ENCODE measurements at regions not wholly inside any gene's neighbourhood (a gene's known extent, or its start where the extent isn't known, plus 50 kb on each side); places are given as distances from the start of the nearest gene placed in this dataset.
"Not testable (repeated sequence)": the region's sequence is repeated elsewhere in the genome, so short reads cannot be mapped to it uniquely, and the experiment has no call there.

- WGBS, 3 donors, result 56 to 57% (median 56%) methylated on average over 5 of the region's 5 CpGs
- peak; percentile 2 to 13 for DNase-seq
- H3K4me1 ChIP-seq (ENCODE audit: control insufficient read depth in 3 of 3, insufficient read depth in 2 of 3, low read depth in 1 of 3, low read length in 2 of 3), result no peaks in the 10 kb centered on the region
- FAIRE-seq, result no peak
- H3K27ac ChIP-seq (ENCODE audit: low read depth in 1 of 3, low read length in 2 of 3), result no peak overlapping the region
- no peaks in the 10 kb centered on the region for H3K9me3 ChIP-seq (ENCODE audit: control insufficient read depth in 2 of 2, insufficient read depth in 1 of 2, low read depth in 1 of 2, low read length in 1 of 2)
- no peak overlapping the region for H3K4me3 ChIP-seq (ENCODE audit: low read depth in 1 of 3, low read length in 3 of 3)
- no peaks in the 10 kb centered on the region for H3K27me3 ChIP-seq (ENCODE audit: control insufficient read depth in 3 of 3, insufficient read depth in 3 of 3, low read length in 3 of 3)
- no peaks in the 10 kb centered on the region for H3K36me3 ChIP-seq (ENCODE audit: control insufficient read depth in 3 of 3, insufficient read depth in 2 of 3, low read depth in 1 of 3, low read length in 3 of 3)
These were observed 169.8 kb upstream of the MYRIP start for GRCh38 chr3:39639344-39640236.

GRCh38 chr3:39641274-39641673, 168.1 kb upstream of the MYRIP start:
- no peak for DNase-seq
- WGBS, 3 donors, result 77 to 88% (median 84%) methylated on average over 4 of the region's 4 CpGs
- no peaks in the 10 kb centered on the region for H3K4me1 ChIP-seq (ENCODE audit: control insufficient read depth in 3 of 3, insufficient read depth in 2 of 3, low read depth in 1 of 3, low read length in 2 of 3)
- H3K27ac ChIP-seq (ENCODE audit: low read depth in 1 of 3, low read length in 2 of 3), result no peak overlapping the region
- no peaks in the 10 kb centered on the region for H3K36me3 ChIP-seq (ENCODE audit: control insufficient read depth in 3 of 3, insufficient read depth in 2 of 3, low read depth in 1 of 3, low read length in 3 of 3)
- H3K27me3 ChIP-seq (ENCODE audit: control insufficient read depth in 3 of 3, insufficient read depth in 3 of 3, low read length in 3 of 3), result no peaks in the 10 kb centered on the region
- H3K4me3 ChIP-seq (ENCODE audit: low read depth in 1 of 3, low read length in 3 of 3), result no peak overlapping the region
- no peaks in the 10 kb centered on the region for H3K9me3 ChIP-seq (ENCODE audit: control insufficient read depth in 2 of 2, insufficient read depth in 1 of 2, low read depth in 1 of 2, low read length in 1 of 2)
- FAIRE-seq, result no peak

- H3K27ac ChIP-seq (ENCODE audit: low read depth in 1 of 3, low read length in 2 of 3), result no peak overlapping the region
- no peaks in the 10 kb centered on the region for H3K27me3 ChIP-seq (ENCODE audit: control insufficient read depth in 3 of 3, insufficient read depth in 3 of 3, low read length in 3 of 3)
- 83 to 88% (median 88%) methylated on average over 4 of the region's 4 CpGs for WGBS, 3 donors
- H3K36me3 ChIP-seq (ENCODE audit: control insufficient read depth in 3 of 3, insufficient read depth in 2 of 3, low read depth in 1 of 3, low read length in 3 of 3), result no peaks in the 10 kb centered on the region
- DNase-seq (no peak), FAIRE-seq (no peak)
- H3K4me3 ChIP-seq (ENCODE audit: low read depth in 1 of 3, low read length in 3 of 3), result no peak overlapping the region
- H3K4me1 ChIP-seq (ENCODE audit: control insufficient read depth in 3 of 3, insufficient read depth in 2 of 3, low read depth in 1 of 3, low read length in 2 of 3), result no peaks in the 10 kb centered on the region
- H3K9me3 ChIP-seq (ENCODE audit: control insufficient read depth in 2 of 2, insufficient read depth in 1 of 2, low read depth in 1 of 2, low read length in 1 of 2), result no peaks in the 10 kb centered on the region
These were observed 165.2 kb upstream of the MYRIP start for GRCh38 chr3:39644176-39644575.

GRCh38 chr3:39651256-39651655, 158.2 kb upstream of the MYRIP start:
- 92 to 94% (median 94%) methylated on average over 14 to 19 of the region's 19 CpGs for WGBS, 3 donors
- not testable (repeated sequence) for FAIRE-seq; DNase-seq; H3K4me3 ChIP-seq (ENCODE audit: low read depth in 1 of 3, low read length in 3 of 3); H3K27me3 ChIP-seq (ENCODE audit: control insufficient read depth in 3 of 3, insufficient read depth in 3 of 3, low read length in 3 of 3); H3K9me3 ChIP-seq (ENCODE audit: control insufficient read depth in 2 of 2, insufficient read depth in 1 of 2, low read depth in 1 of 2, low read length in 1 of 2); H3K36me3 ChIP-seq (ENCODE audit: control insufficient read depth in 3 of 3, insufficient read depth in 2 of 3, low read depth in 1 of 3, low read length in 3 of 3); H3K27ac ChIP-seq (ENCODE audit: low read depth in 1 of 3, low read length in 2 of 3); H3K4me1 ChIP-seq (ENCODE audit: control insufficient read depth in 3 of 3, insufficient read depth in 2 of 3, low read depth in 1 of 3, low read length in 2 of 3)

- Histone ChIP-seq H3K27ac (ENCODE audit: low read depth in 1 of 3, low read length in 2 of 3) (no peak overlapping the region), H3K27me3 (ENCODE audit: control insufficient read depth in 3 of 3, insufficient read depth in 3 of 3, low read length in 3 of 3) (no peaks in the 10 kb centered on the region), H3K9me3 (ENCODE audit: control insufficient read depth in 2 of 2, insufficient read depth in 1 of 2, low read depth in 1 of 2, low read length in 1 of 2) (no peaks in the 10 kb centered on the region), H3K36me3 (ENCODE audit: control insufficient read depth in 3 of 3, insufficient read depth in 2 of 3, low read depth in 1 of 3, low read length in 3 of 3) (no peaks in the 10 kb centered on the region), H3K4me1 (ENCODE audit: control insufficient read depth in 3 of 3, insufficient read depth in 2 of 3, low read depth in 1 of 3, low read length in 2 of 3) (no peaks in the 10 kb centered on the region), H3K4me3 (ENCODE audit: low read depth in 1 of 3, low read length in 3 of 3) (no peak overlapping the region)
- FAIRE-seq, result no peak
- no peak for DNase-seq
- 86 to 95% (median 88%) methylated on average over 4 of the region's 4 CpGs for WGBS, 3 donors
These were observed 157.2 kb upstream of the MYRIP start for GRCh38 chr3:39651993-39652739.

GRCh38 chr3:39655718-39656117, 153.7 kb upstream of the MYRIP start:
- H3K27ac ChIP-seq (ENCODE audit: low read depth in 1 of 3, low read length in 2 of 3); FAIRE-seq; DNase-seq; H3K4me1 ChIP-seq (ENCODE audit: control insufficient read depth in 3 of 3, insufficient read depth in 2 of 3, low read depth in 1 of 3, low read length in 2 of 3); H3K9me3 ChIP-seq (ENCODE audit: control insufficient read depth in 2 of 2, insufficient read depth in 1 of 2, low read depth in 1 of 2, low read length in 1 of 2); H3K36me3 ChIP-seq (ENCODE audit: control insufficient read depth in 3 of 3, insufficient read depth in 2 of 3, low read depth in 1 of 3, low read length in 3 of 3); H3K4me3 ChIP-seq (ENCODE audit: low read depth in 1 of 3, low read length in 3 of 3); H3K27me3 ChIP-seq (ENCODE audit: control insufficient read depth in 3 of 3, insufficient read depth in 3 of 3, low read length in 3 of 3): not testable (repeated sequence)
- WGBS, 3 donors, result 82 to 93% (median 92%) methylated on average over 18 to 26 of the region's 26 CpGs

- Histone ChIP-seq H3K4me1 (ENCODE audit: control insufficient read depth in 3 of 3, insufficient read depth in 2 of 3, low read depth in 1 of 3, low read length in 2 of 3) (no peaks in the 10 kb centered on the region), H3K27ac (ENCODE audit: low read depth in 1 of 3, low read length in 2 of 3) (no peak overlapping the region), H3K27me3 (ENCODE audit: control insufficient read depth in 3 of 3, insufficient read depth in 3 of 3, low read length in 3 of 3) (no peaks in the 10 kb centered on the region), H3K9me3 (ENCODE audit: control insufficient read depth in 2 of 2, insufficient read depth in 1 of 2, low read depth in 1 of 2, low read length in 1 of 2) (no peaks in the 10 kb centered on the region), H3K36me3 (ENCODE audit: control insufficient read depth in 3 of 3, insufficient read depth in 2 of 3, low read depth in 1 of 3, low read length in 3 of 3) (no peaks in the 10 kb centered on the region), H3K4me3 (ENCODE audit: low read depth in 1 of 3, low read length in 3 of 3) (no peak overlapping the region)
- DNase-seq (no peak), FAIRE-seq (no peak)
These were observed 152.3 kb upstream of the MYRIP start for GRCh38 chr3:39657075-39657474.

GRCh38 chr3:39657775-39658174, 151.6 kb upstream of the MYRIP start:
- FAIRE-seq (no peak), DNase-seq (no peak)
- no peaks in the 10 kb centered on the region for H3K27me3 ChIP-seq (ENCODE audit: control insufficient read depth in 3 of 3, insufficient read depth in 3 of 3, low read length in 3 of 3)
- H3K9me3 ChIP-seq (ENCODE audit: control insufficient read depth in 2 of 2, insufficient read depth in 1 of 2, low read depth in 1 of 2, low read length in 1 of 2), result no peaks in the 10 kb centered on the region
- 79 to 91% (median 84%) methylated on average over 1 of the region's 1 CpG for WGBS, 3 donors
- H3K27ac ChIP-seq (ENCODE audit: low read depth in 1 of 3, low read length in 2 of 3), result no peak overlapping the region
- H3K4me3 ChIP-seq (ENCODE audit: low read depth in 1 of 3, low read length in 3 of 3), result no peak overlapping the region
- no peaks in the 10 kb centered on the region for H3K36me3 ChIP-seq (ENCODE audit: control insufficient read depth in 3 of 3, insufficient read depth in 2 of 3, low read depth in 1 of 3, low read length in 3 of 3)
- no peaks in the 10 kb centered on the region for H3K4me1 ChIP-seq (ENCODE audit: control insufficient read depth in 3 of 3, insufficient read depth in 2 of 3, low read depth in 1 of 3, low read length in 2 of 3)
